ENCODE measurements at regions not wholly inside any gene's neighbourhood (a gene's known extent, or its start where the extent isn't known, plus 50 kb on each side); places are given as distances from the start of the nearest gene placed in this dataset.

- ChIA-PET POLR2A (ENCODE audit: low non-redundant PET) (no interaction called here), CTCF (interaction anchor here (0.6 kb wide), 1 partner anchor 114 kb away, joined by 3 read pairs; no protein-coding TSS in a partner anchor)
- no peak for DNase-seq (ENCODE audit: low spot score)
- TF ChIP-seq, protein P1, sequence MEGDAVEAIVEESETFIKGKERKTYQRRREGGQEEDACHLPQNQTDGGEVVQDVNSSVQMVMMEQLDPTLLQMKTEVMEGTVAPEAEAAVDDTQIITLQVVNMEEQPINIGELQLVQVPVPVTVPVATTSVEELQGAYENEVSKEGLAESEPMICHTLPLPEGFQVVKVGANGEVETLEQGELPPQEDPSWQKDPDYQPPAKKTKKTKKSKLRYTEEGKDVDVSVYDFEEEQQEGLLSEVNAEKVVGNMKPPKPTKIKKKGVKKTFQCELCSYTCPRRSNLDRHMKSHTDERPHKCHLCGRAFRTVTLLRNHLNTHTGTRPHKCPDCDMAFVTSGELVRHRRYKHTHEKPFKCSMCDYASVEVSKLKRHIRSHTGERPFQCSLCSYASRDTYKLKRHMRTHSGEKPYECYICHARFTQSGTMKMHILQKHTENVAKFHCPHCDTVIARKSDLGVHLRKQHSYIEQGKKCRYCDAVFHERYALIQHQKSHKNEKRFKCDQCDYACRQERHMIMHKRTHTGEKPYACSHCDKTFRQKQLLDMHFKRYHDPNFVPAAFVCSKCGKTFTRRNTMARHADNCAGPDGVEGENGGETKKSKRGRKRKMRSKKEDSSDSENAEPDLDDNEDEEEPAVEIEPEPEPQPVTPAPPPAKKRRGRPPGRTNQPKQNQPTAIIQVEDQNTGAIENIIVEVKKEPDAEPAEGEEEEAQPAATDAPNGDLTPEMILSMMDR (conservative IDR thresholded peaks at IDR 0.05; ENCODE audit: low read depth) = no peak
- no peak overlapping the region for H3K27ac ChIP-seq
Observed at GRCh38 chr1:29907596-29907995, 671.3 kb downstream of the PTPRU start.

DNA sequence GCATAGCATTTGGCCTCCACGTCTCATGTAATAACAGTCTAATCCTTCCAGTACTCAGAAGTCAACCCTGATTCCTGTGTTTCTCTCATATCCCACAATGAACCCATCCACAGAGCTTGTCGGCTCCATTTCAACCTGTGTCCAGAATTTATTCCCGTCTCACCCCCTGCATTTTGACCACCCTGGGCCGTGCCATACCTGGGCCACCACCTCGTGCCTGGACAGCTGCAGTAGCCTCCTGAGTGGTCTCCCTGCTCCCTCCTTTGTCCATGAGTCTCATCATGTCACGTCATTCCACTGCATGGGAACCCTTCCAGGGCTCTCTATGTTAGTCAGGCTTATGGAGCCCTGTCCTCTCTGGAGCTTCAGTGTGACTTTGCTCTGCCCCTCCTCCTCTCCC, 670.6 kb downstream of the PTPRU start:
- ChIA-PET CTCF (interaction anchor here (0.6 kb wide), 1 partner anchor 114 kb away, joined by 3 read pairs; no protein-coding TSS in a partner anchor), POLR2A (ENCODE audit: low non-redundant PET) (no interaction called here)
- TF ChIP-seq, protein P1 (conservative IDR thresholded peaks at IDR 0.05; ENCODE audit: low read depth) = no peak
- no peak for DNase-seq (ENCODE audit: low spot score)
- H3K27ac ChIP-seq = no peak overlapping the region

GRCh38 chr1:29903548-29904166, 667.3 kb downstream of the PTPRU start:
- TF ChIP-seq, protein P1 (conservative IDR thresholded peaks at IDR 0.05; ENCODE audit: low read depth) = no peak
- CTCF ChIA-PET = interaction anchor here (1.2 kb wide), 1 partner anchor 477 kb away, joined by 3 read pairs; no protein-coding TSS in a partner anchor
- H3K27ac ChIP-seq = no peak overlapping the region
- POLR2A ChIA-PET (ENCODE audit: low non-redundant PET) = no interaction called here
- no peak for DNase-seq (ENCODE audit: low spot score)

GRCh38 chr1:29901624-29902325, 665.5 kb downstream of the PTPRU start:
- TF ChIP-seq, protein P1 (conservative IDR thresholded peaks at IDR 0.05; ENCODE audit: low read depth) = no peak
- ChIA-PET CTCF (interaction anchor here (1.0 to 1.3 kb wide), 2 partner anchors 12 to 16 kb away, joined by 3 read pairs; no protein-coding TSS in a partner anchor), POLR2A (ENCODE audit: low non-redundant PET) (no interaction called here)
- no peak for DNase-seq (ENCODE audit: low spot score)
- H3K27ac ChIP-seq = no peak overlapping the region

- POLR2A ChIA-PET (ENCODE audit: low non-redundant PET) = interaction anchor here (0.5 kb wide), 1 partner anchor 18 kb away, joined by 3 read pairs; no protein-coding TSS in a partner anchor
- CTCF ChIA-PET = interaction anchor here (0.5 to 1.3 kb wide), 2 partner anchors 13 to 478 kb away, joined by 3 read pairs; no protein-coding TSS in a partner anchor
- H3K27ac ChIP-seq = no peak overlapping the region
- TF ChIP-seq, protein P1 (conservative IDR thresholded peaks at IDR 0.05; ENCODE audit: low read depth) = no peak
- no peak for DNase-seq (ENCODE audit: low spot score)
Observed at GRCh38 chr1:29900712-29901111, 664.4 kb downstream of the PTPRU start.

GRCh38 chr1:29900104-29900679, 663.9 kb downstream of the PTPRU start:
- no peak for DNase-seq (ENCODE audit: low spot score)
- TF ChIP-seq, protein P1 (conservative IDR thresholded peaks at IDR 0.05; ENCODE audit: low read depth) = no peak
- no peak overlapping the region for H3K27ac ChIP-seq
- ChIA-PET POLR2A (ENCODE audit: low non-redundant PET) (interaction anchor here (0.5 kb wide), 1 partner anchor 17 kb away, joined by 3 read pairs; no protein-coding TSS in a partner anchor), CTCF (interaction anchor here (0.5 to 0.6 kb wide), 2 partner anchors 62 to 477 kb away, joined by 3 read pairs; no protein-coding TSS in a partner anchor)

All from RWPE1 (cell line).